Glomerular visceral epithelial cell (primary cell): ENCODE measurements at regions not wholly inside any gene's neighbourhood (a gene's known extent, or its start where the extent isn't known, plus 50 kb on each side); places are given as distances from the start of the nearest gene placed in this dataset.
A peak's percentile ranks its signal among the peaks of the same experiment; 100 is the strongest.
"Not testable (repeated sequence)": the region's sequence is repeated elsewhere in the genome, so short reads cannot be mapped to it uniquely, and the experiment has no call there.

Source experiments
- DNase-seq: peaks from one replicate; pipeline ENCODE4 v3.0.0-alpha.2; 2016; ENCODE audit errors: extremely low spot score

- DNase-seq, result no peak
These were observed 121.6 kb upstream of the LGSN start for GRCh38 chr6:63441266-63441956.

GRCh38 chr6:63442870-63443269 lies 123.1 kb upstream of the LGSN start:
- DNase-seq, result no peak

- no peak for DNase-seq
These were observed 125.0 kb upstream of the LGSN start for GRCh38 chr6:63444768-63445167.

- no peak for DNase-seq
These were observed 125.9 kb upstream of the LOC128125822 start for GRCh38 chr6:63446405-63446804.

- DNase-seq, result no peak
These were observed 125.1 kb upstream of the LOC128125822 start for GRCh38 chr6:63447134-63447533.

- peak; percentile 6 for DNase-seq
These were observed 124.1 kb upstream of the LOC128125822 start for GRCh38 chr6:63448229-63448628.

GRCh38 chr6:63449714-63450113 lies 122.6 kb upstream of the LOC128125822 start:
- no peak for DNase-seq

GRCh38 chr6:63451238-63451637 lies 121.0 kb upstream of the LOC128125822 start:
- DNase-seq, result no peak

- DNase-seq, result no peak
These were observed 120.2 kb upstream of the LOC128125822 start for GRCh38 chr6:63452125-63452524.

- DNase-seq, result no peak
These were observed 115.5 kb upstream of the LOC128125822 start for GRCh38 chr6:63456734-63457133.

GRCh38 chr6:63458480-63459115 lies 113.7 kb upstream of the LOC128125822 start:
- DNase-seq, result no peak

GRCh38 chr6:63459814-63460213 lies 112.5 kb upstream of the LOC128125822 start:
- DNase-seq, result no peak

GRCh38 chr6:63460971-63461370 lies 111.3 kb upstream of the LOC128125822 start:
- DNase-seq, result no peak

- DNase-seq, result no peak
These were observed 108.2 kb upstream of the LOC128125822 start for GRCh38 chr6:63464060-63464459.

GRCh38 chr6:63465750-63466149 lies 106.5 kb upstream of the LOC128125822 start:
- DNase-seq, result no peak

- no peak for DNase-seq
These were observed 106.0 kb upstream of the LOC128125822 start for GRCh38 chr6:63466242-63466733.

- DNase-seq, result no peak
These were observed 104.9 kb upstream of the LOC128125822 start for GRCh38 chr6:63467247-63467954.

GRCh38 chr6:63471145-63471544 lies 101.1 kb upstream of the LOC128125822 start:
- DNase-seq, result not testable (repeated sequence)

GRCh38 chr6:63471654-63472053 lies 100.6 kb upstream of the LOC128125822 start:
- DNase-seq, result no peak

GRCh38 chr6:63475707-63476106 lies 96.6 kb upstream of the LOC128125822 start:
- DNase-seq, result no peak

GRCh38 chr6:63476302-63476701 lies 96.0 kb upstream of the LOC128125822 start:
- DNase-seq, result no peak

GRCh38 chr6:63477422-63478040 lies 94.7 kb upstream of the LOC128125822 start:
- DNase-seq, result peak; percentile 3
